H1 (cell line): ENCODE measurements at regions not wholly inside any gene's neighbourhood (a gene's known extent, or its start where the extent isn't known, plus 50 kb on each side); places are given as distances from the start of the nearest gene placed in this dataset.

Experiments
- CTCF ChIA-PET: fragments of 300-600 bp; sonication (Branson Sonifier 250); formaldehyde crosslinking; loops from one replicate; lab custom pipeline; 2021; ENCODE audit not compliant: partially characterized antibody; lab: Charles Lee
- POLR2A ChIA-PET: fragments of 300-600 bp; sonication (Branson Sonifier 250); formaldehyde crosslinking; loops from one replicate; lab custom pipeline; 2021; ENCODE audit warnings: inconsistent platforms; ENCODE audit not compliant: partially characterized antibody; lab: Charles Lee
- DNase-seq, 2 experiments: peaks; one replicate each; pipeline versions ENCODE4 v3.0.0 to v3.0.0-alpha.2; 2010 to 2022; ENCODE audit warnings: low spot score in 2 of 2, low read depth in 1 of 2, mixed read lengths in 1 of 2
- FAIRE-seq: peaks from 2 replicates; lab custom pipeline; 2011; peaks lifted over from hg19 to GRCh38; lab: Jason Lieb, UNC
- H2AFZ ChIP-seq: 2 replicates; pipeline ENCODE4 v1.8.1; 2012; ENCODE audit warnings: low read length, inconsistent platforms
- H2AK5ac ChIP-seq: 2 replicates; pipeline ENCODE4 v1.6.1; 2013; ENCODE audit warnings: low read depth, low read length
- H2BK120ac ChIP-seq: replicated peaks from 2 replicates; pipeline ENCODE3; 2013; ENCODE audit warnings: low read depth, low read length, inconsistent platforms
- H2BK12ac ChIP-seq: 2 replicates; pipeline ENCODE4 v1.6.1; 2013; ENCODE audit warnings: low read depth, low read length
- H2BK15ac ChIP-seq: 2 replicates; pipeline ENCODE4 v1.6.1; 2013; ENCODE audit warnings: low read length
- H2BK20ac ChIP-seq: 2 replicates; pipeline ENCODE4 v1.6.1; 2013; ENCODE audit warnings: low read length
- H2BK5ac ChIP-seq: 2 replicates; pipeline ENCODE4 v1.6.1; 2013; ENCODE audit warnings: low read depth, low read length
- H3K14ac ChIP-seq: 2 replicates; pipeline ENCODE4 v1.6.1; 2013; ENCODE audit warnings: inconsistent platforms; ENCODE audit not compliant: insufficient read length
- H3K18ac ChIP-seq: 2 replicates; pipeline ENCODE4 v1.6.1; 2013; ENCODE audit warnings: low read length; ENCODE audit errors: extremely low read depth
- H3K23ac ChIP-seq: 2 replicates; pipeline ENCODE4 v1.6.1; 2013; ENCODE audit warnings: inconsistent platforms; ENCODE audit not compliant: insufficient read length
- H3K23me2 ChIP-seq: 2 replicates; pipeline ENCODE4 v1.6.1; 2013; ENCODE audit warnings: low read depth, low read length
- H3K27ac ChIP-seq: 2 replicates; pipeline ENCODE4 v1.6.1; 2011; ENCODE audit warnings: low read depth, low read length, inconsistent platforms
- H3K27me3 ChIP-seq, 4 experiments: replicated peaks in 1 of 4; 1 replicate in 1 of 4; 2 replicates in 3 of 4; pipeline versions ENCODE4 v1.6.1 to v1.8.1; 2011 to 2013; ENCODE audit warnings: low read length in 3 of 4, mild to moderate bottlenecking in 3 of 4, inconsistent platforms in 2 of 4, mixed read lengths in 2 of 4, moderate library complexity in 1 of 4; ENCODE audit not compliant: control insufficient read depth in 3 of 4, insufficient read depth in 3 of 4; ENCODE audit errors: extremely low read depth in 1 of 4
- H3K36me3 ChIP-seq, 4 experiments: 2 replicates each; pipeline versions ENCODE4 v1.6.1 to v1.8.1; 2011 to 2013; ENCODE audit warnings: mild to moderate bottlenecking in 4 of 4, low read length in 3 of 4, moderate library complexity in 2 of 4, control low read depth in 1 of 4, inconsistent platforms in 1 of 4; ENCODE audit not compliant: insufficient read depth in 4 of 4, control insufficient read depth in 2 of 4
- H3K4ac ChIP-seq: replicated peaks from 2 replicates; pipeline ENCODE3; 2013; ENCODE audit warnings: low read length, low read depth, mixed read lengths, inconsistent platforms; ENCODE audit not compliant: insufficient read length
- H3K4me1 ChIP-seq, 4 experiments: replicated peaks in 1 of 4; 1 replicate in 1 of 4; 2 replicates in 3 of 4; pipeline versions ENCODE4 v1.6.1 to v1.8.1; 2011 to 2013; ENCODE audit warnings: low read length in 3 of 4, inconsistent platforms in 2 of 4, mixed read lengths in 1 of 4; ENCODE audit not compliant: insufficient read depth in 4 of 4, control insufficient read depth in 3 of 4
- H3K4me2 ChIP-seq, 2 experiments: 2 replicates each; pipeline versions ENCODE4 v1.6.1 to v1.8.1; 2011 to 2013; ENCODE audit warnings: low read depth in 2 of 2, low read length in 2 of 2, control low read depth in 1 of 2, inconsistent platforms in 1 of 2, mild to moderate bottlenecking in 1 of 2; ENCODE audit not compliant: insufficient read depth in 1 of 2
- H3K4me3 ChIP-seq, 4 experiments: fragments of 200-600, 300-600 bp in 1 of 4; sonication (generic), shearing (Covaris generic), sonication (Bioruptor Twin) in 1 of 4; 2 replicates each; pipeline versions ENCODE4 v1.5.1 to v1.8.1; 2011 to 2016; ENCODE audit warnings: low read length in 4 of 4, low read depth in 3 of 4, control low read depth in 2 of 4, inconsistent platforms in 2 of 4, mild to moderate bottlenecking in 2 of 4, mixed read lengths in 1 of 4, moderate library complexity in 1 of 4; ENCODE audit not compliant: insufficient read depth in 2 of 4; ENCODE audit errors: extremely low read depth in 1 of 4
- H3K56ac ChIP-seq: replicated peaks from 2 replicates; pipeline ENCODE3; 2013; ENCODE audit warnings: low read depth, mild to moderate bottlenecking, mixed read lengths, low read length, inconsistent platforms; ENCODE audit not compliant: insufficient read length
- H3K79me1 ChIP-seq: 2 replicates; pipeline ENCODE4 v1.6.1; 2013; ENCODE audit warnings: low read depth, low read length, control low read depth
- H3K79me2 ChIP-seq, 2 experiments: 2 replicates each; pipeline versions ENCODE4 v1.6.1 to v1.8.1; 2012 to 2013; ENCODE audit warnings: low read length in 2 of 2, mild to moderate bottlenecking in 2 of 2, inconsistent platforms in 1 of 2; ENCODE audit not compliant: insufficient read depth in 2 of 2, control insufficient read depth in 1 of 2
- H3K9ac ChIP-seq, 4 experiments: replicated peaks in 1 of 4; 1 replicate in 1 of 4; 2 replicates in 3 of 4; pipeline versions ENCODE4 v1.6.1 to v1.8.1; 2011 to 2013; ENCODE audit warnings: low read depth in 3 of 4, low read length in 3 of 4, control low read depth in 2 of 4, mild to moderate bottlenecking in 2 of 4, moderate library complexity in 2 of 4, inconsistent platforms in 1 of 4; ENCODE audit errors: extremely low read depth in 1 of 4
- H3K9me3 ChIP-seq, 2 experiments: 2 replicates each; pipeline versions ENCODE4 v1.6.1 to v1.8.1; 2012 to 2013; ENCODE audit warnings: mild to moderate bottlenecking in 2 of 2, moderate library complexity in 2 of 2, control low read depth in 1 of 2, inconsistent platforms in 1 of 2, low read depth in 1 of 2, low read length in 1 of 2, mixed read lengths in 1 of 2; ENCODE audit not compliant: insufficient read depth in 2 of 2
- H4K20me1 ChIP-seq, 2 experiments: replicated peaks in 1 of 2; 2 replicates each; pipeline versions ENCODE3 to v1.8.1; 2011 to 2013; ENCODE audit warnings: inconsistent platforms in 2 of 2, low read length in 2 of 2, mild to moderate bottlenecking in 1 of 2; ENCODE audit not compliant: insufficient read depth in 2 of 2, control insufficient read depth in 1 of 2
- H4K5ac ChIP-seq: 2 replicates; pipeline ENCODE4 v1.6.1; 2013; ENCODE audit warnings: low read length, low read depth, mixed read lengths, inconsistent platforms; ENCODE audit not compliant: insufficient read length
- H4K8ac ChIP-seq: 2 replicates; pipeline ENCODE4 v1.8.0; 2013; ENCODE audit warnings: mild to moderate bottlenecking, moderate library complexity, low read length, inconsistent platforms; ENCODE audit not compliant: insufficient read depth; ENCODE audit errors: extremely low read depth
- H4K91ac ChIP-seq: replicated peaks from 2 replicates; pipeline ENCODE3; 2013; ENCODE audit warnings: low read length, mixed read lengths, inconsistent platforms; ENCODE audit not compliant: insufficient read length
- CBX5 ChIP-seq: fragments of 300-800, 300-1000 bp; sonication (generic); IDR thresholded peaks from 2 replicates; pipeline ENCODE4 v1.7.1; 2016; ENCODE audit warnings: antibody characterized with exemption, low read length, low read depth
- CBX8 ChIP-seq: fragments of 300-800, 300-1000 bp; sonication (generic); IDR thresholded peaks from 2 replicates; pipeline ENCODE4 v1.7.1; 2016; ENCODE audit warnings: low read depth, low read length, borderline replicate concordance
- CEBPB ChIP-seq: IDR thresholded peaks from 2 replicates; pipeline ENCODE4 v1.6.1; 2012; ENCODE audit warnings: low read depth, low read length
- FOSL1 ChIP-seq: IDR thresholded peaks from 2 replicates; pipeline ENCODE4 v1.6.1; 2011; ENCODE audit warnings: mild to moderate bottlenecking, low read depth, low read length, moderate library complexity; ENCODE audit not compliant: insufficient read depth
- JUND ChIP-seq: IDR thresholded peaks from 2 replicates; pipeline ENCODE4 v1.6.1; 2011; ENCODE audit warnings: mild to moderate bottlenecking, improper control_type of control experiment, low read length
- POLR2A ChIP-seq, 2 experiments: IDR thresholded peaks; 1 replicate in 1 of 2; 2 replicates in 1 of 2; pipeline ENCODE4 v1.6.1; 2011; ENCODE audit warnings: low read depth in 2 of 2, low read length in 2 of 2, mild to moderate bottlenecking in 2 of 2; ENCODE audit errors: control extremely low read depth in 1 of 2
- POLR2AphosphoS5 ChIP-seq: IDR thresholded peaks from 2 replicates; pipeline ENCODE4 v1.6.1; 2011; ENCODE audit warnings: low read depth, low read length
- SIRT6 ChIP-seq: IDR thresholded peaks from one replicate; pipeline ENCODE4 v1.7.1; 2012; ENCODE audit warnings: low read length, inconsistent platforms
- SP2 ChIP-seq: IDR thresholded peaks from 2 replicates; pipeline ENCODE4 v1.6.1; 2012; ENCODE audit warnings: mild to moderate bottlenecking, low read length, inconsistent platforms
- SP4 ChIP-seq: IDR thresholded peaks from 2 replicates; pipeline ENCODE4 v1.6.1; 2012; ENCODE audit warnings: low read length, inconsistent platforms
- SRF ChIP-seq: IDR thresholded peaks from 2 replicates; pipeline ENCODE4 v1.6.1; 2011; ENCODE audit warnings: mild to moderate bottlenecking, low read depth, low read length, moderate library complexity
- SUZ12 ChIP-seq: fragments of 200-600 bp; sonication (generic); IDR thresholded peaks from 2 replicates; pipeline ENCODE4 v1.6.1; 2012; ENCODE audit warnings: mild to moderate bottlenecking, inconsistent platforms, low read length, moderate library complexity, mixed read lengths
- TCF12 ChIP-seq: IDR thresholded peaks from 2 replicates; pipeline ENCODE4 v1.6.1; 2011; ENCODE audit warnings: low read depth, mild to moderate bottlenecking, low read length
- WGBS, 2 experiments: shearing (Covaris generic) in 1 of 2; methylation state at CpG; one replicate each; pipeline versions ENCODE4 v1.1.6 to v1.1.7; 2013 to 2015; ENCODE audit warnings: low lambda C conversion rate in 2 of 2, mixed read lengths in 2 of 2, inconsistent platforms in 1 of 2, low coverage in 1 of 2, missing lambda C conversion rate in 1 of 2; ENCODE audit not compliant: insufficient replicate concordance in 2 of 2, insufficient coverage in 1 of 2, insufficient read length in 1 of 2; ENCODE audit errors: extremely low coverage in 1 of 2, missing lambda C conversion rate in 1 of 2; 5-methylcytosine and 5-hydroxymethylcytosine counted together

DNA sequence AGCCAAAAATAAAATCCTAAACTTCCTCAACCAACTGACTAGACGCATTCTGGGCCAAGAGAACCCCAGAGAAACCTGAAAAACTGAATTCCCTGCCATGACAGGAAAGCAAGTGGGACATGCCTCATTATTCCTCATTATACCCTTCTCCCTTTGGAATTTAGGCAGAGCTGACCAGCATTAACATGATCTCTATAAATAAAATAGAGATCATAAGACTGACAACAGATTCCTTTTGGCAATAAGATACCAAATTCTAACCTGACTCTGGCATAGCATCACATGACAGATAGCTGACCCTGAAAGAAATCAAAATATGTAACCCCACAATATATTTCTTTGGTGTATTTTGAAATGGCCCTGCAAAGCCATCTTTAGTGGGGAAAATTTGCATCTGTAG is 277.8 kb upstream of the SLC14A2 start:
- TF ChIP-seq SRF = no peak
- TF ChIP-seq SIRT6 = no peak
- TF ChIP-seq CBX8 = no peak
- no peak for TF ChIP-seq SP4
- no peak for TF ChIP-seq JUND
- no peak for TF ChIP-seq CEBPB
- no peak for TF ChIP-seq POLR2AphosphoS5
- TF ChIP-seq SUZ12 = no peak
- TF ChIP-seq CBX5 = no peak
- TF ChIP-seq FOSL1 = no peak
- TF ChIP-seq SP2 = no peak
- TF ChIP-seq POLR2A (IDR thresholded peaks at IDR 0.05; ENCODE audit: control extremely low read depth in 1 of 2, low read depth in 2 of 2, low read length in 2 of 2) = no peak
- TF ChIP-seq TCF12 = no peak
- Histone ChIP-seq H2AK5ac (no peak overlapping the region), H3K23ac (no peak overlapping the region)

More for the DNA sequence above, 277.8 kb upstream of the SLC14A2 start:
- Histone ChIP-seq H2BK15ac (no peak overlapping the region), H3K79me1 (no peaks in the 10 kb centered on the region), H3K4me3 (no peak overlapping the region), H2BK12ac (no peak overlapping the region), H3K27ac (no peak overlapping the region), H3K14ac (no peak overlapping the region), H3K4ac (no peak overlapping the region), H4K5ac (no peak overlapping the region), H3K9ac (no peak overlapping the region), H2AFZ (no peak overlapping the region), H3K27me3 (no peaks in the 10 kb centered on the region), H3K36me3 (no peaks in the 10 kb centered on the region), H4K20me1 (no peaks in the 10 kb centered on the region), H3K79me2 (no peaks in the 10 kb centered on the region), H3K18ac (no peak overlapping the region), H2BK5ac (no peak overlapping the region), H3K23me2 (no peaks in the 10 kb centered on the region), H2BK20ac (no peak overlapping the region), H4K91ac (no peak overlapping the region), H4K8ac (no peak overlapping the region), H2BK120ac (no peak overlapping the region), H3K56ac (no peak overlapping the region), H3K4me2 (no peak overlapping the region), H3K4me1 (no peaks in the 10 kb centered on the region), H3K9me3 (no peaks in the 10 kb centered on the region)
- CTCF ChIA-PET = interaction anchor here (1.0 to 1.2 kb wide), 2 partner anchors 22 to 46 kb away, joined by 3 read pairs; no protein-coding TSS in a partner anchor
- 95% methylated on average over 1 of the region's 1 CpG; no CpG with 5 or more reads in 1 of the 2 experiments for WGBS, 2 experiments
- no peak for DNase-seq
- no peak for FAIRE-seq
- POLR2A ChIA-PET = no interaction called here
